ENCODE measurements at regions not wholly inside any gene's neighbourhood (a gene's known extent, or its start where the extent isn't known, plus 50 kb on each side); places are given as distances from the start of the nearest gene placed in this dataset.
"Not testable (repeated sequence)": the region's sequence is repeated elsewhere in the genome, so short reads cannot be mapped to it uniquely, and the experiment has no call there.

GRCh38 chr13:111654531-111654930 lies 334.1 kb downstream of the TEX29 start:
- DNase-seq = no peak

- no peak for DNase-seq
These were observed 336.0 kb downstream of the TEX29 start for GRCh38 chr13:111656439-111656838.

- DNase-seq = no peak
These were observed 336.6 kb downstream of the TEX29 start for GRCh38 chr13:111657013-111657412.

- no peak for DNase-seq
These were observed 338.0 kb downstream of the TEX29 start for GRCh38 chr13:111658145-111659100.

- DNase-seq = no peak
These were observed 338.9 kb downstream of the TEX29 start for GRCh38 chr13:111659219-111659775.

GRCh38 chr13:111659842-111660241 lies 339.4 kb downstream of the TEX29 start:
- no peak for DNase-seq

GRCh38 chr13:111661052-111661451 lies 340.6 kb downstream of the TEX29 start:
- no peak for DNase-seq

GRCh38 chr13:111661776-111662175 lies 341.3 kb downstream of the TEX29 start:
- DNase-seq = no peak

GRCh38 chr13:111662451-111662850 lies 342.0 kb downstream of the TEX29 start:
- no peak for DNase-seq

- DNase-seq = no peak
These were observed 342.5 kb downstream of the TEX29 start for GRCh38 chr13:111662895-111663294.

GRCh38 chr13:111663505-111663904 lies 343.1 kb downstream of the TEX29 start:
- DNase-seq = no peak

GRCh38 chr13:111663953-111664421 lies 343.5 kb downstream of the TEX29 start:
- no peak for DNase-seq

GRCh38 chr13:111664696-111665095 lies 344.3 kb downstream of the TEX29 start:
- no peak for DNase-seq

GRCh38 chr13:111665691-111666095 lies 345.3 kb downstream of the TEX29 start:
- no peak for DNase-seq

GRCh38 chr13:111666164-111666776 lies 345.8 kb downstream of the TEX29 start:
- DNase-seq = no peak

- DNase-seq = no peak
These were observed 347.3 kb downstream of the TEX29 start for GRCh38 chr13:111667757-111668156.

GRCh38 chr13:111668451-111668850 lies 348.0 kb downstream of the TEX29 start:
- no peak for DNase-seq

- not testable (repeated sequence) for DNase-seq
These were observed 351.8 kb downstream of the TEX29 start for GRCh38 chr13:111672198-111672597.

- DNase-seq = not testable (repeated sequence)
These were observed 357.9 kb downstream of the TEX29 start for GRCh38 chr13:111678120-111678882.

- not testable (repeated sequence) for DNase-seq
These were observed 359.2 kb downstream of the TEX29 start for GRCh38 chr13:111679645-111680044.

- DNase-seq = not testable (repeated sequence)
These were observed 359.7 kb downstream of the TEX29 start for GRCh38 chr13:111680100-111680499.

GRCh38 chr13:111692028-111692427 lies 371.6 kb downstream of the TEX29 start:
- not testable (repeated sequence) for DNase-seq

GRCh38 chr13:111696121-111696520 lies 370.8 kb upstream of the SOX1 start:
- not testable (repeated sequence) for DNase-seq

Data from Kasumi-1 (cell line).